ENCODE measurements at regions not wholly inside any gene's neighbourhood (a gene's known extent, or its start where the extent isn't known, plus 50 kb on each side); places are given as distances from the start of the nearest gene placed in this dataset.

GRCh38 chrX:27893211-27893610 is 85.4 kb downstream of the MAGEB10 start:
- FAIRE-seq: no peak

GRCh38 chrX:27890611-27891010 is 82.8 kb downstream of the MAGEB10 start:
- Histone ChIP-seq H3K79me2 (ENCODE audit: control insufficient read depth, insufficient read depth, low read length) (no peaks in the 10 kb centered on the region), H3K9ac (replicated peaks; ENCODE audit: extremely low read depth, insufficient read depth, low read length) (peak overlapping the region; percentile 42), H4K20me1 (replicated peaks; ENCODE audit: control insufficient read depth, extremely low read depth, insufficient read depth, low read length) (no peaks in the 10 kb centered on the region), H3K9me3 (replicated peaks; ENCODE audit: control insufficient read depth, insufficient read depth, low read length) (no peaks in the 10 kb centered on the region), H3K27me3 (ENCODE audit: control insufficient read depth in 2 of 2, insufficient read depth in 2 of 2, low read length in 2 of 2) (no peaks in the 10 kb centered on the region), H3K9me1 (replicated peaks; ENCODE audit: control insufficient read depth, extremely low read depth, insufficient read depth, low read length) (no peaks in the 10 kb centered on the region), H3K4me3 (replicated peaks in 1 of 3; ENCODE audit: insufficient read depth in 1 of 3, low read depth in 1 of 3, low read length in 3 of 3) (no peak overlapping the region), H3K4me2 (ENCODE audit: insufficient read depth, low read length) (peak overlapping the region; percentile 62), H2AFZ (ENCODE audit: low read depth, low read length) (no peak overlapping the region), H3K27ac (ENCODE audit: insufficient read depth, low read depth, low read length) (peak overlapping the region; percentile 80), H3K4me1 (ENCODE audit: control insufficient read depth, extremely low read depth, insufficient read depth, low read length) (peaks cover 14% of the 10 kb centered on the region), H3K36me3 (ENCODE audit: control insufficient read depth in 2 of 2, extremely low read depth in 1 of 2, insufficient read depth in 2 of 2, low read length in 2 of 2) (no peaks in the 10 kb centered on the region)
- peak; percentile 86 for FAIRE-seq
- peak; percentile 92 for TF ChIP-seq JUN (IDR thresholded peaks at IDR 0.05; ENCODE audit: borderline replicate concordance, insufficient read depth, insufficient read length, low read depth)
- peak; percentile 68 for TF ChIP-seq GATA2 (IDR thresholded peaks at IDR 0.05; ENCODE audit: insufficient read depth, insufficient read length, low read depth, low read length)
- TF ChIP-seq MYC (IDR thresholded peaks at IDR 0.05; ENCODE audit: low read depth, low read length): no peak
- peak; percentile 81 for TF ChIP-seq FOS (IDR thresholded peaks at IDR 0.05; ENCODE audit: borderline replicate concordance, insufficient read depth, low read length)
- no peak for TF ChIP-seq CTCF (IDR thresholded peaks at IDR 0.05; ENCODE audit: extremely low read depth in 1 of 2, insufficient read depth in 1 of 2, low read depth in 1 of 2, low read length in 2 of 2)
- no peak for TF ChIP-seq POLR2A (IDR thresholded peaks at IDR 0.05; ENCODE audit: low read depth, low read length)
- no peak for TF ChIP-seq EZH2 (IDR thresholded peaks at IDR 0.05; ENCODE audit: borderline replicate concordance, low read depth, low read length, severe bottlenecking)
- TF ChIP-seq POLR2AphosphoS5 (IDR thresholded peaks at IDR 0.05; ENCODE audit: insufficient read depth, low read depth, low read length): peak; percentile 31
- TF ChIP-seq MAX (IDR thresholded peaks at IDR 0.05; ENCODE audit: insufficient read depth, insufficient read length): no peak
- dilution Hi-C loops (cut with MboI; ENCODE audit: extremely low pct_ligation_motif_present, low sequenced_read_pairs): no loop called here
- ChIA-PET POLR2A (no interaction called here), CTCF (no interaction called here)
- intact Hi-C loops (cut with micrococcal nuclease): loop anchor here (1.0 to 10.0 kb wide), 4 partner anchors 163 to 1106 kb away; no protein-coding TSS in a partner anchor
- BruUV-seq (replicated peaks): no TSS peak
- peak; percentile 80 for DNase-seq (ENCODE audit: low read depth, low spot score)

More at GRCh38 chrX:27893211-27893610, 85.4 kb downstream of the MAGEB10 start:
- no peaks in the 10 kb centered on the region for H3K27me3 ChIP-seq (ENCODE audit: control insufficient read depth in 2 of 2, insufficient read depth in 2 of 2, low read length in 2 of 2)
- no peaks in the 10 kb centered on the region for H3K9me3 ChIP-seq (replicated peaks; ENCODE audit: control insufficient read depth, insufficient read depth, low read length)
- no TSS peak for BruUV-seq (replicated peaks)
- dilution Hi-C loops (cut with MboI; ENCODE audit: extremely low pct_ligation_motif_present, low sequenced_read_pairs) (no loop called here), intact Hi-C loops (cut with micrococcal nuclease) (loop anchor here (5.0 to 10.0 kb wide), 2 partner anchors 166 to 1108 kb away; no protein-coding TSS in a partner anchor)
- H4K20me1 ChIP-seq (replicated peaks; ENCODE audit: control insufficient read depth, extremely low read depth, insufficient read depth, low read length): no peaks in the 10 kb centered on the region
- ChIA-PET POLR2A (no interaction called here), CTCF (no interaction called here)
- no peak overlapping the region for H3K4me2 ChIP-seq (ENCODE audit: insufficient read depth, low read length)
- TF ChIP-seq POLR2AphosphoS5 (IDR thresholded peaks at IDR 0.05; ENCODE audit: insufficient read depth, low read depth, low read length): no peak
- no peak for TF ChIP-seq MYC (IDR thresholded peaks at IDR 0.05; ENCODE audit: low read depth, low read length)
- no peaks in the 10 kb centered on the region for H3K9me1 ChIP-seq (replicated peaks; ENCODE audit: control insufficient read depth, extremely low read depth, insufficient read depth, low read length)
- H3K27ac ChIP-seq (ENCODE audit: insufficient read depth, low read depth, low read length): no peak overlapping the region
- H3K79me2 ChIP-seq (ENCODE audit: control insufficient read depth, insufficient read depth, low read length): no peaks in the 10 kb centered on the region
- no peak overlapping the region for H3K9ac ChIP-seq (replicated peaks; ENCODE audit: extremely low read depth, insufficient read depth, low read length)
- H3K36me3 ChIP-seq (ENCODE audit: control insufficient read depth in 2 of 2, extremely low read depth in 1 of 2, insufficient read depth in 2 of 2, low read length in 2 of 2): no peaks in the 10 kb centered on the region
- no peak overlapping the region for H3K4me3 ChIP-seq (replicated peaks in 1 of 3; ENCODE audit: insufficient read depth in 1 of 3, low read depth in 1 of 3, low read length in 3 of 3)
- H2AFZ ChIP-seq (ENCODE audit: low read depth, low read length): no peak overlapping the region
- H3K4me1 ChIP-seq (ENCODE audit: control insufficient read depth, extremely low read depth, insufficient read depth, low read length): peaks cover 14% of the 10 kb centered on the region
- no peak for DNase-seq (ENCODE audit: low read depth, low spot score)
